GM12864 (cell line): ENCODE measurements at regions not wholly inside any gene's neighbourhood (a gene's known extent, or its start where the extent isn't known, plus 50 kb on each side); places are given as distances from the start of the nearest gene placed in this dataset.

Experiments
- DNase-seq: peaks from one replicate; pipeline ENCODE4 v3.0.0-alpha.2; 2011; ENCODE audit warnings: low read depth
- H3K4me3 ChIP-seq: 2 replicates; pipeline ENCODE4 v1.5.1; 2011; ENCODE audit warnings: mild to moderate bottlenecking, low read depth, low read length, control low read depth
- CTCF ChIP-seq: IDR thresholded peaks from 2 replicates; pipeline ENCODE4 v1.5.1; 2011; ENCODE audit warnings: low read depth, mild to moderate bottlenecking, moderate library complexity, low read length, control low read depth, inconsistent platforms; ENCODE audit errors: missing control alignments

- no peak for DNase-seq
- H3K4me3 ChIP-seq = no peak overlapping the region
- TF ChIP-seq CTCF = no peak
These were observed 176.2 kb upstream of the SHH start for GRCh38 chr7:155988416-155988815.

GRCh38 chr7:155987681-155988235, 175.5 kb upstream of the SHH start:
- no peak overlapping the region for H3K4me3 ChIP-seq
- DNase-seq = no peak
- no peak for TF ChIP-seq CTCF

DNA sequence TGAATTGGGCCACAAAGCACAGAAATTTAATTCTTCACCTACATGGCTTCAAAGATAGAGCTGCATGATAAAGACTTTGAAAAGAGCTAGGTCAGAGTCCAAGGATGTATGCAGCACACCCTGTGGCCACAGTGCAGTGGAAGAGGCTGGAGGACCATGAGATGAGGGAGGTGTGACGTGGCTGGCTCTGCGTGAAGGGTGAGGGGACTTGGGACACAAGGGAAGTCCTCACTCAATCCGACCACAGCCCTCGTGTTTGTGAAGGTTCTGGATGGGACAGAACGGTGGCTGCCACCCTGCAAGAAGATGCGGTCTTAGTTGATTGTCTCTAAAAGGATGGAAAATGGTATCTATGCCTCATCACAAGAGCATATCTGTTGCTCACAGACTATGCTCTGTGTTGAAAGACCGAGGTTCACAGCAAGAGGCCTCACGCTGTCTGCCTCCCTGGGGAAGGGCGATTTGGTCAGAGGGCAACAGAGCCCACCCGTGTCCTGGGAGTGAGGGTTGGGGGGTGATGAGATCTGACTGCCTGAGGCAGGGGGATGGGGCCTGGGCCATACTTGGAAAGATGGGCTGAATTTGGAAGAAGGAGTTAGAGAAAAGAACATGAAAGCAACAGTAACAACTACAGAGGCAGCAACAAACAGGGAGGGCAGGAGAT, 174.4 kb upstream of the SHH start:
- H3K4me3 ChIP-seq = no peak overlapping the region
- no peak for DNase-seq
- no peak for TF ChIP-seq CTCF

GRCh38 chr7:155985518-155986250, 173.4 kb upstream of the SHH start:
- TF ChIP-seq CTCF = no peak
- H3K4me3 ChIP-seq = no peak overlapping the region
- DNase-seq = no peak

GRCh38 chr7:155984609-155985405, 172.5 kb upstream of the SHH start:
- no peak for DNase-seq

More at GRCh38 chr7:155984609-155985405, 172.5 kb upstream of the SHH start:
- no peak overlapping the region for H3K4me3 ChIP-seq
- no peak for TF ChIP-seq CTCF
